ENCODE measurements at regions not wholly inside any gene's neighbourhood (a gene's known extent, or its start where the extent isn't known, plus 50 kb on each side); places are given as distances from the start of the nearest gene placed in this dataset.

GRCh38 chr10:30560326-30560725 lies 69.2 kb downstream of the LYZL2 start:
- ATAC-seq (no peak), DNase-seq (ENCODE audit: low spot score) (no peak)
- no peak overlapping the region for H3K4me2 ChIP-seq
- no peaks in the 10 kb centered on the region for H3F3A ChIP-seq (replicated peaks; ENCODE audit: low read depth)
- Mint-ChIP-seq H3K27ac (no peak overlapping the region), H3K4me1 (peaks cover 16% of the 10 kb centered on the region; the same call in 2 of the 3 replicates), H3K4me3 (no peak overlapping the region), H3K27me3 (ENCODE audit: insufficient read depth, low read depth, poor library complexity) (no peaks in the 10 kb centered on the region), H3K36me3 (ENCODE audit: low read depth) (no peaks in the 10 kb centered on the region), H3K9me3 (no peaks in the 10 kb centered on the region; the same call in 2 of the 3 replicates)
- no peak overlapping the region for H3K4me3 ChIP-seq
- H3K4me1 ChIP-seq (ENCODE audit: insufficient read depth): no peaks in the 10 kb centered on the region; the same call in 1 of the 2 replicates
- H3K9me2 ChIP-seq (ENCODE audit: insufficient read depth): no peaks in the 10 kb centered on the region
- no peaks in the 10 kb centered on the region for H3K27me3 ChIP-seq (ENCODE audit: insufficient read depth)
- TF ChIP-seq ZNF462 (CRISPR knock-in tag; IDR thresholded peaks at IDR 0.05) (no peak), JUNB (IDR thresholded peaks at IDR 0.05; ENCODE audit: unreplicated experiment) (no peak), ZNF114 (CRISPR knock-in tag; IDR thresholded peaks at IDR 0.05) (no peak), ZNF331 (CRISPR knock-in tag; IDR thresholded peaks at IDR 0.05; ENCODE audit: low read depth) (no peak), CTCF (conservative IDR thresholded peaks at IDR 0.05; ENCODE audit: low read depth in 2 of 2) (no peak), NANOG (IDR thresholded peaks at IDR 0.05; ENCODE audit: borderline replicate concordance) (no peak), ETS1 (IDR thresholded peaks at IDR 0.05) (no peak), STAT1 (IDR thresholded peaks at IDR 0.05; ENCODE audit: unreplicated experiment) (no peak), REST (IDR thresholded peaks at IDR 0.05; ENCODE audit: unreplicated experiment) (no peak), EZH2 (IDR thresholded peaks at IDR 0.05; ENCODE audit: low read depth, unreplicated experiment) (no peak), CREB1 (CRISPR knock-in tag; IDR thresholded peaks at IDR 0.05; ENCODE audit: low read depth) (no peak), EZH2phosphoT487 (IDR thresholded peaks at IDR 0.05; ENCODE audit: unreplicated experiment) (no peak)
- no peaks in the 10 kb centered on the region for H3K36me3 ChIP-seq (ENCODE audit: insufficient read depth)
- H3K27ac ChIP-seq (ENCODE audit: low read depth): no peak overlapping the region
- H4K20me1 ChIP-seq (replicated peaks; ENCODE audit: insufficient read depth): no peaks in the 10 kb centered on the region
- no peaks in the 10 kb centered on the region for H3K79me2 ChIP-seq (replicated peaks; ENCODE audit: insufficient read depth)
- no peak overlapping the region for H2AFZ ChIP-seq
